ENCODE measurements at regions not wholly inside any gene's neighbourhood (a gene's known extent, or its start where the extent isn't known, plus 50 kb on each side); places are given as distances from the start of the nearest gene placed in this dataset.

- no peak for DNase-seq (ENCODE audit: extremely low spot score)
- ChIA-PET POLR2A (no interaction called here), CTCF (interaction anchor here (0.6 to 0.7 kb wide), 2 partner anchors 20 kb away, joined by 3 read pairs; no protein-coding TSS in a partner anchor)
- TF ChIP-seq HDGF (IDR thresholded peaks at IDR 0.05; ENCODE audit: borderline replicate concordance): no peak
- no peak for TF ChIP-seq SUZ12 (IDR thresholded peaks at IDR 0.05)
- no peak for TF ChIP-seq ARNT (IDR thresholded peaks at IDR 0.05)
- no peak for TF ChIP-seq NFRKB (IDR thresholded peaks at IDR 0.05)
- TF ChIP-seq BHLHE40 (IDR thresholded peaks at IDR 0.05; ENCODE audit: borderline replicate concordance): no peak
- no peak for TF ChIP-seq CTBP1 (IDR thresholded peaks at IDR 0.05; ENCODE audit: borderline replicate concordance)
- no peak for TF ChIP-seq PKNOX1 (IDR thresholded peaks at IDR 0.05)
- no peak for TF ChIP-seq SP1 (IDR thresholded peaks at IDR 0.05)
- no peak for TF ChIP-seq L3MBTL2 (conservative IDR thresholded peaks at IDR 0.05)
- no peak for TF ChIP-seq ELF4 (IDR thresholded peaks at IDR 0.05)
- no peak for TF ChIP-seq FOXM1 (IDR thresholded peaks at IDR 0.05; ENCODE audit: borderline replicate concordance)
- no peak for TF ChIP-seq FOXA1 (IDR thresholded peaks at IDR 0.05)
- no peak for TF ChIP-seq ZNF384 (IDR thresholded peaks at IDR 0.05)
- TF ChIP-seq TARDBP (IDR thresholded peaks at IDR 0.05): no peak
- TF ChIP-seq LEF1 (IDR thresholded peaks at IDR 0.05; ENCODE audit: borderline replicate concordance): no peak
- TF ChIP-seq FOXK2 (IDR thresholded peaks at IDR 0.05): no peak
These were observed 78.9 kb downstream of the EMP1 start for GRCh38 chr12:13275241-13276085.

DNA sequence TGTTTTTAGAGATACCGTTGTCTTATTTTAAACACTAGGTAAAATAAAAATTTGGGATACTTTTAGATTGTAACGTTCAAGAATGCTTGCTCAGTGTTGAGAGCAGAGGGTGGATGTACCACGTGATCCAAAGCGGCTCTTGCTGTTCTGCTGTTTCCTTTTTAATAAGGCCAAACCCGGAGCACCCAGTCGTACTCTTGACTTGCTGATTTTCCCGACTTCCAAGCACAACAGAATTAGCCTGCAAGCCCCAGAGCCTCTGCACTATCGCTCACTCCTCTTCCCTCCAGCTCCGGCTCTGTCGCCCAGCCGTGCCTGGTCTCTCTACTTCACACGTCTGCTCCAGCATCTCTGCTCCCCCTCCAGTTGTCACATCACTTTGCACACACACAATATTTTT lies 77.3 kb downstream of the EMP1 start:
- DNase-seq (ENCODE audit: extremely low spot score): no peak
- POLR2A ChIA-PET: no interaction called here
- no peak for TF ChIP-seq TARDBP (IDR thresholded peaks at IDR 0.05)
- TF ChIP-seq HDGF (IDR thresholded peaks at IDR 0.05; ENCODE audit: borderline replicate concordance): no peak
- no peak for TF ChIP-seq FOXK2 (IDR thresholded peaks at IDR 0.05)
- TF ChIP-seq NFRKB (IDR thresholded peaks at IDR 0.05): no peak
- no peak for TF ChIP-seq BHLHE40 (IDR thresholded peaks at IDR 0.05; ENCODE audit: borderline replicate concordance)
- TF ChIP-seq ELF4 (IDR thresholded peaks at IDR 0.05): no peak
- TF ChIP-seq SUZ12 (IDR thresholded peaks at IDR 0.05): no peak
- no peak for TF ChIP-seq ARNT (IDR thresholded peaks at IDR 0.05)
- no peak for TF ChIP-seq PKNOX1 (IDR thresholded peaks at IDR 0.05)
- no peak for TF ChIP-seq FOXM1 (IDR thresholded peaks at IDR 0.05; ENCODE audit: borderline replicate concordance)
- no peak for TF ChIP-seq ZNF384 (IDR thresholded peaks at IDR 0.05)
- no peak for TF ChIP-seq SP1 (IDR thresholded peaks at IDR 0.05)
- TF ChIP-seq L3MBTL2 (conservative IDR thresholded peaks at IDR 0.05): no peak
- TF ChIP-seq FOXA1 (IDR thresholded peaks at IDR 0.05): no peak
- TF ChIP-seq CTBP1 (IDR thresholded peaks at IDR 0.05; ENCODE audit: borderline replicate concordance): no peak
- TF ChIP-seq LEF1 (IDR thresholded peaks at IDR 0.05; ENCODE audit: borderline replicate concordance): no peak
- CTCF ChIA-PET: interaction anchor here (1.2 kb wide), 1 partner anchor 18 kb away, joined by 3 read pairs; no protein-coding TSS in a partner anchor

DNA sequence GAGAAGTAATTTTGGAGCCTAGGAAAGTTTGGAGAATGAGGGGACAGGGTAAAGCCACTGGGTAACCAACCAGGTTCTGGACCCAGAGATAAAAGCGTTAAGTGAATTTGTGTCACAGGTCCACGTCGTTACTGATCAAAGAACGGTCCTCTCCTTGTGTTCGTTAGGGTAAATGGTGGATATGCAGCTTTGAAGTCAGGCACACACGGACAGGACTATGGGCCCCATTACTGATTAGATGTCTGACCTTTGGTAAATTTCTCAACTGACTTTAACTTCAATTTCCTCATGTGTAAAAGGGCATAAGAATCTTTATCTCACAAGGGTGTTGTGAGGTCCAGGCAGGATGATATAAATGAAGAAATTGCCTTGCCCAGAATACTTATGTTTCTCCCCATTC lies 76.6 kb downstream of the EMP1 start:
- DNase-seq (ENCODE audit: extremely low spot score): no peak
- ChIA-PET POLR2A (no interaction called here), CTCF (interaction anchor here (1.2 kb wide), 1 partner anchor 17 kb away, joined by 3 read pairs; no protein-coding TSS in a partner anchor)
- TF ChIP-seq LEF1 (IDR thresholded peaks at IDR 0.05; ENCODE audit: borderline replicate concordance): no peak
- TF ChIP-seq FOXA1 (IDR thresholded peaks at IDR 0.05): no peak
- no peak for TF ChIP-seq ARNT (IDR thresholded peaks at IDR 0.05)
- no peak for TF ChIP-seq SUZ12 (IDR thresholded peaks at IDR 0.05)
- no peak for TF ChIP-seq ZNF384 (IDR thresholded peaks at IDR 0.05)
- no peak for TF ChIP-seq HDGF (IDR thresholded peaks at IDR 0.05; ENCODE audit: borderline replicate concordance)
- no peak for TF ChIP-seq L3MBTL2 (conservative IDR thresholded peaks at IDR 0.05)

- POLR2A ChIA-PET: no interaction called here
- TF ChIP-seq ARNT (IDR thresholded peaks at IDR 0.05) (no peak), CTBP1 (IDR thresholded peaks at IDR 0.05; ENCODE audit: borderline replicate concordance) (no peak), ELF4 (IDR thresholded peaks at IDR 0.05) (no peak), SP1 (IDR thresholded peaks at IDR 0.05) (no peak), TARDBP (IDR thresholded peaks at IDR 0.05) (no peak), L3MBTL2 (conservative IDR thresholded peaks at IDR 0.05) (no peak), PKNOX1 (IDR thresholded peaks at IDR 0.05) (no peak), NFRKB (IDR thresholded peaks at IDR 0.05) (no peak), HDGF (IDR thresholded peaks at IDR 0.05; ENCODE audit: borderline replicate concordance) (no peak), ZNF384 (IDR thresholded peaks at IDR 0.05) (no peak), FOXM1 (IDR thresholded peaks at IDR 0.05; ENCODE audit: borderline replicate concordance) (no peak)
- CTCF ChIA-PET: no interaction called here
- no peak for DNase-seq (ENCODE audit: extremely low spot score)
These were observed 74.3 kb downstream of the EMP1 start for GRCh38 chr12:13270817-13271216.

Data from HEK293T (cell line).